ENCODE measurements at regions not wholly inside any gene's neighbourhood (a gene's known extent, or its start where the extent isn't known, plus 50 kb on each side); places are given as distances from the start of the nearest gene placed in this dataset.
"Not testable (repeated sequence)": the region's sequence is repeated elsewhere in the genome, so short reads cannot be mapped to it uniquely, and the experiment has no call there.

GRCh38 chr13:86425170-86425815 lies 626.1 kb upstream of the SLITRK6 start:
- DNase-seq (ENCODE audit: low spot score), result no peak

GRCh38 chr13:86426437-86426836 lies 627.2 kb upstream of the SLITRK6 start:
- no peak for DNase-seq (ENCODE audit: low spot score)

- DNase-seq (ENCODE audit: low spot score), result no peak
Observed at GRCh38 chr13:86429756-86430155, 630.5 kb upstream of the SLITRK6 start.

GRCh38 chr13:86438034-86438433 lies 638.8 kb upstream of the SLITRK6 start:
- DNase-seq (ENCODE audit: low spot score), result no peak

GRCh38 chr13:86445206-86445605 lies 646.0 kb upstream of the SLITRK6 start:
- DNase-seq (ENCODE audit: low spot score), result no peak

- DNase-seq (ENCODE audit: low spot score), result no peak
Observed at GRCh38 chr13:86445672-86446071, 646.5 kb upstream of the SLITRK6 start.

GRCh38 chr13:86446311-86446710 lies 647.1 kb upstream of the SLITRK6 start:
- DNase-seq (ENCODE audit: low spot score), result peak; percentile 71

- peak; percentile 19 for DNase-seq (ENCODE audit: low spot score)
Observed at GRCh38 chr13:86447479-86447878, 648.3 kb upstream of the SLITRK6 start.

- DNase-seq (ENCODE audit: low spot score), result no peak
Observed at GRCh38 chr13:86462011-86462410, 662.8 kb upstream of the SLITRK6 start.

- no peak for DNase-seq (ENCODE audit: low spot score)
Observed at GRCh38 chr13:86464193-86464592, 665.0 kb upstream of the SLITRK6 start.

GRCh38 chr13:86474971-86475370 lies 675.8 kb upstream of the SLITRK6 start:
- DNase-seq (ENCODE audit: low spot score), result no peak

- no peak for DNase-seq (ENCODE audit: low spot score)
Observed at GRCh38 chr13:86476656-86477055, 677.4 kb upstream of the SLITRK6 start.

- DNase-seq (ENCODE audit: low spot score), result no peak
Observed at GRCh38 chr13:86486582-86486981, 687.4 kb upstream of the SLITRK6 start.

- no peak for DNase-seq (ENCODE audit: low spot score)
Observed at GRCh38 chr13:86491121-86491520, 691.9 kb upstream of the SLITRK6 start.

- not testable (repeated sequence) for DNase-seq (ENCODE audit: low spot score)
Observed at GRCh38 chr13:86501931-86502330, 702.7 kb upstream of the SLITRK6 start.

- DNase-seq (ENCODE audit: low spot score), result peak; percentile 4
Observed at GRCh38 chr13:86510792-86511191, 711.6 kb upstream of the SLITRK6 start.

- DNase-seq (ENCODE audit: low spot score), result no peak
Observed at GRCh38 chr13:86541461-86541860, 742.2 kb upstream of the SLITRK6 start.

GRCh38 chr13:86554066-86554465 lies 754.8 kb upstream of the SLITRK6 start:
- no peak for DNase-seq (ENCODE audit: low spot score)

- no peak for DNase-seq (ENCODE audit: low spot score)
Observed at GRCh38 chr13:86559901-86560300, 760.7 kb upstream of the SLITRK6 start.

GRCh38 chr13:86562866-86563265 lies 763.6 kb upstream of the SLITRK6 start:
- no peak for DNase-seq (ENCODE audit: low spot score)

GRCh38 chr13:86563308-86563707 lies 764.1 kb upstream of the SLITRK6 start:
- no peak for DNase-seq (ENCODE audit: low spot score)

- no peak for DNase-seq (ENCODE audit: low spot score)
Observed at GRCh38 chr13:86567119-86567518, 767.9 kb upstream of the SLITRK6 start.

- DNase-seq (ENCODE audit: low spot score), result no peak
Observed at GRCh38 chr13:86569119-86569518, 769.9 kb upstream of the SLITRK6 start.

- no peak for DNase-seq (ENCODE audit: low spot score)
Observed at GRCh38 chr13:86569974-86570373, 770.8 kb upstream of the SLITRK6 start.

GRCh38 chr13:86572115-86572514 lies 772.9 kb upstream of the SLITRK6 start:
- no peak for DNase-seq (ENCODE audit: low spot score)

All from iPS-NIHi11 (cell line).